Peyer's patch (tissue), 4 donors: ENCODE measurements at regions not wholly inside any gene's neighbourhood (a gene's known extent, or its start where the extent isn't known, plus 50 kb on each side); places are given as distances from the start of the nearest gene placed in this dataset.

Source experiments
- CTCF ChIP-seq, 6 experiments: fragments of 450-650 bp in 4 of 6; fragments of 200-600 bp in 2 of 6; sonication (generic) in 1 of 6; IDR thresholded peaks; one replicate each; pipeline ENCODE4 v1.5.1; 2017 to 2019; ENCODE audit warnings: antibody characterized with exemption in 6 of 6, mild to moderate bottlenecking in 3 of 6, moderate library complexity in 1 of 6
- POLR2A ChIP-seq, 2 donors: fragments of 450-650 bp; IDR thresholded peaks; one replicate each; pipeline ENCODE4 v1.5.1; 2017; ENCODE audit warnings: antibody characterized with exemption in 2 of 2, mild to moderate bottlenecking in 2 of 2, moderate library complexity in 2 of 2

DNA sequence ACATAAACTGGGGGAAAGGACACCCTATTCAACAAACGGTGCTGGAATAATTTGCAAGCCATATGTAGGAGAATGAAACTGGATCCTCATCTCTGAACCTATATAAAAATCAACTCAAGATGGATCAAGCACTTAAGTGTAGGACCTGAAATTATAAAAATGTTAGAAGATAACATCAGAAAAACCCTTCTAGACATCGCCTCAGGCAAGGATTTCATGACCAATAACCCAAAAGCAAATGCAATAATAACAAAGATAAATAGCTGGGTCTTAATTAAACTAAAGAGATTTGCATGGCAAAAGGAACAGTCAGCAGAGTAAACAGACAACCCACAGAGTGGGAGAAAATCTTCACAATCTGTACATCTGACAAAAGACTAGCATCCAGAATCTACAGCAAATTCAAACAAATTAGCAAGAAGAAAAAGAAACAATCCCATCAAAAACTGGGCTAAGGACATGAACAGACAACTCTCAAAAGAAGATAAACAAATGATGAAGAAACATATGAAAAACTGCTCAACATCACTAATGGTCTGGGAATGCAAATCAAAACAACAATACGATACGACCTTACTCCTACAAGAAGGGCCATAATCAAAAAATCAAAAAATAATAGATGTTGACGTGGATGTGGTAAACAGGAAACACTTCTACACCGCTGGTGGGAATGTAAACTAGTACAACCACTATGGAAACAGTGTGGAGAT, 408.7 kb downstream of the CNTN6 start:
- no peak for TF ChIP-seq CTCF (IDR thresholded peaks at IDR 0.05)
- TF ChIP-seq POLR2A (IDR thresholded peaks at IDR 0.05), result no peak
